ENCODE measurements at regions not wholly inside any gene's neighbourhood (a gene's known extent, or its start where the extent isn't known, plus 50 kb on each side); places are given as distances from the start of the nearest gene placed in this dataset.
A peak's percentile ranks its signal among the peaks of the same experiment; 100 is the strongest.
"Not testable (repeated sequence)": the region's sequence is repeated elsewhere in the genome, so short reads cannot be mapped to it uniquely, and the experiment has no call there.

DNA sequence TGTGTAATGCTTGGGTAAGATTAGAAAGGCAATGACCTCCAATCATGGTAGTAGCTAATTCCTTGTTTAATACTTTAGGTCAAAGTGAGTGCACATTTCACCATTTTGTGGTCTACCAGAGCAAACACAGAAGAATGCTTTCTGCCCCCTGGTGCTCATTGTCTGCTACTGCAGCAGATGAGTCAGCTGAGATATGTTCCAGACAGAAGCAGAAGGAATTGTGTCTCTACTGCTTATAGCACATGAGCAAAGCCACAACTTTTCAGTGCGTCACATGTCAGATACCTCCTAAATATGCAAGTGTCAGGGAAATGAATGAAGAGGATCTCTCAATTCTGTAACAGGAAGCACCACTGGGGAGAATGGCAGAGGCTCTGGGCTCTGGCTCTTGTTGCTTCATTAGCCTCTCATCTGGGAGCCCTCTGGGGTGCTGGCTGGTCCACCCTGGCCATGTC lies 308.9 kb downstream of the ALDH8A1 start:
- DNase-seq (ENCODE audit: low read depth, low spot score) = peak; percentile 71

DNA sequence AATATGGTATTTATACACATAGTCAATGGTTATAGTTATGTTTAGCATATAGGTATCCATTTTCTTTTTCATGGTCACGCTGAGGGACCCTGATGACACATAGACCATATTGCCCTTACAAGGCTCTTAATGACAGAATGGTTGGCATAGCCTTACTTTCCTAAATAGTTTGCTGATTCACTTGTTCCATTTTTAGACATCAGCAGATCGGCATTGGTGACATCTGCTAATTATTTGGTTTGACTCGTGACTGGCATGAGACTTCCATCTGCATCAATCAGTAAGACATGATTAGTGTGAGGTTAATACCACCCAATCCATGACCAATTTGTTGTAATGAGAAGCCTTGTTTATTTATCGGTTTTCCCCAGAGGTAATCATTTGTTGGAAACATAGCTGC lies 309.7 kb downstream of the ALDH8A1 start:
- DNase-seq (ENCODE audit: low read depth, low spot score) = no peak

- no peak for DNase-seq (ENCODE audit: low read depth, low spot score)
Measured at GRCh38 chr6:134637847-134638437, 312.0 kb downstream of the ALDH8A1 start.

GRCh38 chr6:134637282-134637681 lies 312.6 kb downstream of the ALDH8A1 start:
- DNase-seq (ENCODE audit: low read depth, low spot score) = no peak

- DNase-seq (ENCODE audit: low read depth, low spot score) = no peak
Measured at GRCh38 chr6:134636186-134636799, 313.6 kb downstream of the ALDH8A1 start.

- DNase-seq (ENCODE audit: low read depth, low spot score) = no peak
Measured at GRCh38 chr6:134634966-134635365, 314.9 kb downstream of the ALDH8A1 start.

DNA sequence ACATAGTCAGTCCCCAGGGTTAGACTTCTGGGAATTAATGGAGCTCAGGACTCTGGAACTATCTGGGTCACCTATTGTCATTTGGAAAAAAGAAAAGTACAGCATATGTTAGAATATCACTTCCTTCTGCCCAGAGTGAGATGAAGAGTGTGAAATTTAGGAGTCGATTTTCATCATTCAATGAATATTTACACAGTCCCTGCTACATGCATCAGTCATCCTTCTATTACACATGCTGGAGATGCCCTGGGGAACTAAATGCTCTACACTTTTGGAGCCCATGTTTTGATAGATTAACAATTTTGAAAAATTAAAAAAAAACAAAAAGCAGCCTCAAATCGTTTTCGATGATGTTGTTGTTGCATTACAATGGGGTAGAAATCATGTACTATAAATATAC lies 315.4 kb downstream of the ALDH8A1 start:
- no peak for DNase-seq (ENCODE audit: low read depth, low spot score)

GRCh38 chr6:134632982-134633940 lies 315.3 kb upstream of the SGK1 start:
- DNase-seq (ENCODE audit: low read depth, low spot score) = not testable (repeated sequence)

- no peak for DNase-seq (ENCODE audit: low read depth, low spot score)
Measured at GRCh38 chr6:134632024-134632423, 314.1 kb upstream of the SGK1 start.

- no peak for DNase-seq (ENCODE audit: low read depth, low spot score)
Measured at GRCh38 chr6:134631398-134631924, 313.5 kb upstream of the SGK1 start.

DNA sequence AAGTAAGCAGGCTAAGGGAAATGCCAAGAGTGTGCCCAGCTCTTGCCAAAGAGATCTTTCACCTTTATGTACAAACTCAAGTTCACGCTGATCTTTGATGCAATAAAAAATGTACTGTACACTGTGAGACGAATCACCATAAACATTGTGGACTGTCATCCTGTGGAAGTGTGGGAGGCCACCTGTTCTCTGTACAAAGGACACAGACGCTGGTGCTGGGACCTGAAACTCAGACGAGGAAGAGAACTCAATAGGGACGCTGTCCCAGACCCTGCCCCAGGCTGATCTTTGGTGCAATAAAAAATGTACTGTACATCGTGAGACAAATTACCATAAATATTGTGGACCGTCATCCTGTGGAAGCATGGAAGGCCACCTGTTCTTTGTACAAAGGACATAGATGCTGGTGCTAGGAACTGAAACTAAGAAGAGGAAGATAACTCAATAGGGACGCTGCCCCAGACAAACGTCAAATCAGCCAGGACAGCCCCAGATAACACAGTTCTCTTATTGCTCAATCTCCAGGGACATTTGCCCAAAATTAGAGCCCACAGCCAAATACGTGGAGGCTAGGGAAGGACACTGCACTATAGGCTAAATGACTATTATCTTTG lies 312.7 kb upstream of the SGK1 start:
- no peak for DNase-seq (ENCODE audit: low read depth, low spot score)

GRCh38 chr6:134628154-134628553 lies 310.2 kb upstream of the SGK1 start:
- DNase-seq (ENCODE audit: low read depth, low spot score) = no peak

DNA sequence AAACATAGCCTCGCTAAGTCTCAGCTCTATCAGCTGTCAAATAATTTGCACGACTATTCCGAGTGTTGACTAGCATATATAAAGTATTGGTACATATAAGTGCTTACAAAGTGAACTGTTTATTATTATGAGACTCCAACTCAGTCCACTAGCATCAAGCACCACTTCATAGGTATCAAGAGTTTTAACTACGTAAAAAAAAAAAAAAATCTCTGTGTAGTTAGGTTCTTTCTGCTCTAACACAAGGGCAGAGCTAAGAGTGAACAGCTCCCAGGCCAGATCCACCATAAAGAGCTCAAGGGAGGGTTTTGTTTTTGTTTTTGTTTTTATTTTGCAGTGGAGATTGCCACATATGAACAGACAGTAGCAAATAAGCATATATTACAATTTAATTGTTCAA lies 309.8 kb upstream of the SGK1 start:
- DNase-seq (ENCODE audit: low read depth, low spot score) = no peak

- no peak for DNase-seq (ENCODE audit: low read depth, low spot score)
Measured at GRCh38 chr6:134626589-134626988, 308.7 kb upstream of the SGK1 start.

DNA sequence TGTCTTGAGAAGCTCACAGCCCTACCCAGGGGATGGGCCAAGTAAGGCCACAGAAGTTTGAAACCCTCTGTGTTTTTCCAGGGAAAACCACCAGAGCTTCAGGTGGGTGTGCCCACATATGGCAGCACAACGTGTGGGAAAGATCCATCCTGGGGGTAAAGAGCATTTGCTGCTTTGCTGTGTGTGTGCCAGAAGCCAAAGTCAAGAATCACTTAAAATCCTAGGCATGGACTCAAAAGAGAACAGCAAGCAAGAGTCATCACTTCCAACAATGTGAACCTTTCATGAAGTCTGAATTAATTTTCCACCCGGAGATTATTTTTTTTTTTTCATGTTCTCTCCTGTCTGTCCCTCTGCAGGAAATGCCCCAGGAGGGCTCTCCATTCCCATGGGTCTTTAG lies 308.2 kb upstream of the SGK1 start:
- DNase-seq (ENCODE audit: low read depth, low spot score) = no peak

DNA sequence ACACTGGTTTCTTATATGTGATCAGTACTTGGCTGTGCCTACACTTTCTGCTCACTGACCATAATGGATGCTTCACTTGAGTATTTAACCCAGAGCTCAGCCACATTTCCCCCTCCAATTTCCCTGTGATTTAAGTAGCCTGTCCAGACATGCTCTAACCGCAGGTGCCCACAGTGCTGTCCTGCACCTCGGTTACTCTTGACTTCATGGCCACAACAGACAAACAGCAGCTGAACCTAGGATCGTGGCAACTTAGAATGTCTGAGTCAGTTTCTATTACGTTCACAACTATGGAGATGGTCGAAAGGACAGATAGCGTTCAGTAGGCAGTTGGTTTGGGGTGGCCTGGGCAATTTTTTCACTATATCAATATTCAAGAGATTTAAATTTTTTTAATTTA lies 306.9 kb upstream of the SGK1 start:
- DNase-seq (ENCODE audit: low read depth, low spot score) = no peak

DNA sequence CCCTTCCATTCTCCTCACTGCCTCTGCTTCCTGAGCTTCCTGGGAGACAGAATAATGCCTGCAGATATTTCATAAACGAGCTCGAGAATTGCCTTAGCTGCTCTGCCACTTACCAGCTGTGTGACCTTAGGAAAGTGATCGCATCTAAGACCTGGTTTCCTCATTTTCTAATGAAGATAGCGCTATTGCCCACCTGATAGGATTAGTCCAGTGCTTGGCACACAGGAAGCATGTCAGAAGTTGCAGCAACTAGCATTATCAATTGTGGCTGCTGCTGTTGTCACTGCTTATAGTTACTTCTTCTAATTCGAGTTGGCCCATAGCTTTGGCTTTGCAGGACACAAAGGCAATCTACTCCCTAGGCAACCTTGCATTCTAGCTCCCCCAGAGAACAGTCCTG lies 305.5 kb upstream of the SGK1 start:
- DNase-seq (ENCODE audit: low read depth, low spot score) = no peak

- DNase-seq (ENCODE audit: low read depth, low spot score) = no peak
Measured at GRCh38 chr6:134622382-134623173, 304.7 kb upstream of the SGK1 start.

DNA sequence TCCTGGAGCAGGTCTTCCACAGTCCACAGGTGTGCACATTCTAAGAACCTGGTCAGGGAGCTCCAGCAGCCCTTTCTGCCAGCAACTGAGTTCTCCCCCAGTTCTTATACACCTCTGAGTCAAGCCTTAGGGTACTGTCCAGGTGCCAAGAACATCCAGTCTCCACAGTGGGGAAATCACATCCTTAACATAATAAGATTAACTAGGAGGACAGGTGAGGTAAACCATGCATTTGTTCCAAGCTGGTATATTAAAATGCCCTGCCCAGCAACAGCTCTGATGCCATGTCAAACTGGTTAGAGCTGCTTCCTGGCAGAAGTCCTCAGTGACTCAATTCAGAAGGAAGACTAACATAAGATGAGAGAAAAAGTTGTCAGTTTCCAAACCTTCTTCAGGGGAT lies 303.9 kb upstream of the SGK1 start:
- DNase-seq (ENCODE audit: low read depth, low spot score) = no peak

- DNase-seq (ENCODE audit: low read depth, low spot score) = peak; percentile 44
Measured at GRCh38 chr6:134619789-134620188, 301.9 kb upstream of the SGK1 start.

DNA sequence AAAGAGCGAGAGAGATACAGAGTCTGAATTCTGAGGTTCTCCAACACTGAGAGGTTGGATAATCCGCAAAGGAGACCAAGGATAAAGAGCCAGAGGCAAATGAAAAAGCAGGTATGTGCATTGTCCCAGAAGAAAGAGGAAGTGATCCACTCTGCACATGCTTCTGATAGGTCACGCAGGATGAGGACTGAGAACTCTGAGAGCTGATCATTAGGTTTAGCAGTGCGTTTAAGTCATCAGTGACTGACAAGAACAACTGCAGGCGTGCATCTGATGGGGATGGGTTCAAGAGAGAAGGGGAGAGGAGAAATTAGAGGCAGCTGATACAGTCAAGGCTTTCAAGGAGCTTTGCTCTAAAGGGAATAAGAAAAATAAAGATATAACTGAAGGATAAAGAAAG lies 301.2 kb upstream of the SGK1 start:
- no peak for DNase-seq (ENCODE audit: low read depth, low spot score)

Data from smooth muscle cell of the brain vasculature (primary cell).